ENCODE measurements at regions not wholly inside any gene's neighbourhood (a gene's known extent, or its start where the extent isn't known, plus 50 kb on each side); places are given as distances from the start of the nearest gene placed in this dataset.
"Not testable (repeated sequence)": the region's sequence is repeated elsewhere in the genome, so short reads cannot be mapped to it uniquely, and the experiment has no call there.

GRCh38 chrX:786441-786881 lies 155.9 kb downstream of the SHOX start:
- DNase-seq = no peak

DNA sequence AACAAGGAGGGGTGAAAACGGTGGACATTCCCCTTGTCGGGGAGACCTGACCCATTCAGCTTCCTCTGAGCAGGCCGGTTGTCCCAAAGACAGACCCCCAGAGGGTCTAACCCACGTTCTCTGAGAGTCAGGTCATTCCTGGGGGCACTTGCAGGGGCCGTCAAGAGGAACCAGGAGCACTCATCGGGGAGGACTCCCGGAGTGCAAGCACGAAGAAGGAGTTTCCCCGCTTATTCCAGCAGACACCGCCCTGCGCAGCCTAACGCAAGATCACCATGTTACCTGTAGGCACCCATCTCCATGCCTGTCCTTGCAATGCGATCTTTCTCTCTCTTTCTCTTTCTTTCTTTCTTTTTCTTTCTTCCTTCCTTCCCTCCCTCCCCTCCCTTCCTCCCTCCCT lies 154.2 kb downstream of the SHOX start:
- no peak for DNase-seq

GRCh38 chrX:781224-782204 lies 150.9 kb downstream of the SHOX start:
- DNase-seq = no peak

- DNase-seq = no peak
Measured at GRCh38 chrX:776529-777230, 146.1 kb downstream of the SHOX start.

- no peak for DNase-seq
Measured at GRCh38 chrX:776061-776460, 145.5 kb downstream of the SHOX start.

GRCh38 chrX:774536-774935 lies 143.9 kb downstream of the SHOX start:
- no peak for DNase-seq

GRCh38 chrX:773292-774025 lies 142.9 kb downstream of the SHOX start:
- no peak for DNase-seq

- DNase-seq = no peak
Measured at GRCh38 chrX:771536-771935, 140.9 kb downstream of the SHOX start.

GRCh38 chrX:769796-770195 lies 139.2 kb downstream of the SHOX start:
- no peak for DNase-seq

DNA sequence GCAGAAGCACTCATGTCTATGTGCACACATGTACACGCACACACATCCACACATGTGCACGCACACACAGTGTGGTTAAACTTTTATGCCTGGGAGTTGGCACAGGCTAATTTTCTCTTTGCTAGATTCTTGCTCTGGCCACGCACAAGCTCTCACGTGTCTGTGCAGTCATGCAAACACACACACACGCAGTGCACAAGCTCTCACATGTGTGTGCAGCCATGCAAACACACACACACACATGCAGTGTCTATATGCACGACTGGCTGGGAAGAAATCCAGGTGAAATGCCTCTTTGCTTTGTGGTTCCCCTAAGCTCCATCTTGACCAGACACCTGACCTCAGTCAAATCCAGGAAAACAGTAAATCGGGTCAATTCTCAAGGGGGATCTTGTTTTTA lies 138.0 kb downstream of the SHOX start:
- no peak for DNase-seq

GRCh38 chrX:758917-759316 lies 128.3 kb downstream of the SHOX start:
- no peak for DNase-seq

- DNase-seq = no peak
Measured at GRCh38 chrX:750812-751211, 120.2 kb downstream of the SHOX start.

GRCh38 chrX:750263-750662 lies 119.7 kb downstream of the SHOX start:
- DNase-seq = no peak

GRCh38 chrX:747176-747575 lies 116.6 kb downstream of the SHOX start:
- no peak for DNase-seq

GRCh38 chrX:739611-740010 lies 109.0 kb downstream of the SHOX start:
- DNase-seq = no peak

- DNase-seq = not testable (repeated sequence)
Measured at GRCh38 chrX:737021-737420, 106.4 kb downstream of the SHOX start.

DNA sequence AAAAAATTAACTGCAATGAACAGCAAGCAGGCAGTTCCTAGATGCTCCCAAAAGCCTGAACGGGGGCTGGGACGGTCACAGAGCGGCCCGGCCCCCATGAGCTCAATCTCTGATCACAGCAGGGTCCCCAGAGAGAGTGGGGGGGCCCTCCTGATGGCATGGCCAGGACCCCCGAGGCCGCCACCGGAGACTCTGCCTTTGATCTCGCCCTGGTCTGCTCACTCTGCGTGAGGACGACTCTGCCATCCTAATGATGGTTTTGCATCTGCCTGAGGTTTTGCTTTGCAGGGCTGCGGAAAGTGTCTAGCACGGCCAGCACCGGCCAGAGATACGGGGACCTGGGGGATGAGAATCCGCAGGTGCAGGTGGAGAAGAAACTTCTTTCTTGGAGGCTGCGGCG lies 103.8 kb downstream of the SHOX start:
- no peak for DNase-seq

GRCh38 chrX:733961-734360 lies 103.4 kb downstream of the SHOX start:
- no peak for DNase-seq

- DNase-seq = no peak
Measured at GRCh38 chrX:729583-730409, 99.2 kb downstream of the SHOX start.

DNA sequence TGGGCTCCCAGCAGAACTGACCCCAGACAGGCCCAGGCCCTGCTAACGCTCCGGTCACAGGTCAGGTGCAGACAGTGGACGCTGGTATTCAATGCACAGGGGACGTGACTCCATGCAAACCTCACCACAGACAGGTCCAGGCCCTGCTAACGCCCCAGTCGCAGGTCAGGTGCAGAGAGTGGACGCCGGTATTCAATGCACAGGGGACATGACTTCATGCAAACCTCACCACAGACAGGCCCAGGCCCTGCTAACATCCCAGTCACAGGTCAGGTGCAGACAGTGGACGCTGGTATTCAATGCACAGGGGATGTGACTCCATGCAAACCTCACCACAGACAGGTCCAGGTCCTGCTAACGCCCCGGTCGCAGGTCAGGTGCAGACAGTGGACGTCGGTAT lies 98.5 kb downstream of the SHOX start:
- not testable (repeated sequence) for DNase-seq

GRCh38 chrX:728639-729038 lies 98.0 kb downstream of the SHOX start:
- not testable (repeated sequence) for DNase-seq

Measured in CD4-positive, alpha-beta T cell treated with Interleukin-4 for 4 hours (primary cell).